HG03039 (cell line): ENCODE measurements at regions not wholly inside any gene's neighbourhood (a gene's known extent, or its start where the extent isn't known, plus 50 kb on each side); places are given as distances from the start of the nearest gene placed in this dataset.

ENCODE experiments used
- ATAC-seq: cut with Tn5 transposase; IDR thresholded peaks from one replicate; pipeline ENCODE4 v1.9.1; 2021; ENCODE audit warnings: mild to moderate bottlenecking, moderate library complexity; ENCODE audit not compliant: unreplicated experiment

- ATAC-seq, result no peak
Observed at GRCh38 chr16:51039638-51040331, 111.3 kb downstream of the SALL1 start.

DNA sequence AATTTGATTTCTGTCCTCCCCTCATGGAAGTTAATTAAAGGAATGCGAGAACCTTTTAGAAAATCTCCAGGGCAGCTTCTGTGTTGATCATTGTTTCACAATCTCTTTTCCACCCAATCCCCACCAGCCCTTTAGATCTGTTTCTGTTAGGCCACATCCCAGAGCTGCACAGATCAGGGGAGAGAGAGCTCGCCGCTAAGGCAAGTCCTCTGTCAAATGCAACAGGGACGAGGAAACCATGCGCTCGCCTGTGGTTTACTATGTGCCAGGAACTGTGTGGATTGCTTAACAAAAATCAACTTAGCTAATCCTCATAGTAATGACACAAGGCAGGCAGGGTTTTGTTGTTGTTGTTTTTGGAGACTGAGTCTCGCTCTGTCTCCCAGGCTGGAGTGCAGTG is 115.4 kb downstream of the SALL1 start:
- no peak for ATAC-seq

DNA sequence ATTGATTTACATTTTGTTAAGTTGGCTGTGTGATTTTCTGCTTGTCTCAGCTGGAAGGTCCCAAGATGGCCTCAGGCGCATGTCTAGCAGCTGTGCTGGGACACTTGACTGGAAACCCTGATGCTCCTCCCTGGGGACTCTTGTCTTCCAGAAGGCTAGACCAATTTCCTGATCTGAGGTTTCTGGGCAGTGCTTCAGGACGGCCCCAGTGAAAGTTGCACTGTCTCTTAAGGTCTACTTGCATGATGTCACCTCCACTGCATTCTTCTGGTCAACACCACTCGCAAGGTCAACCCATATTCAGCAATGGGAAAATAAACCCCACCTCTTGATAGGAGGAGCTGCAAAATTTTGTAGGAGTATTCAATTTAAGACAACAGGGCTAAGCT is 116.0 kb downstream of the SALL1 start:
- ATAC-seq, result no peak

- ATAC-seq, result no peak
Observed at GRCh38 chr16:51034481-51035109, 116.5 kb downstream of the SALL1 start.

DNA sequence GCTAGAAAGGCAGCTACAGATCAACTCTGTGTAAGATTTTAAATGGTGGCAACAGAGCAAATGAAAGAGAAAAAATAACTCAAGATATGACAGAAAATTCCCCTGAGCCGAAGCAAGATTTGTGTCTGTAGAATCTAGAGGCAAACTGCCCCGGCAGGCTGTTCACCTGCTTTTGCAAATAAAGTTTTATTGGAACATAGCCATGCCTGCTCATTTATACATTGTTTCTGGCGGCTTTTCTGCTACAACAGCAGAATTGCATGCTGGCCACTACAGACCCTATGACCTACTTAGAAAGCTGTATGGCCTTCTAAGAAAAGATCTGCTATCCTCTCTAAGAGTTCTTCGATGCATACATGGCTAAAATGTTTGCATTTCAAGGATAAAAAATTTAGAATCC is 119.5 kb downstream of the SALL1 start:
- no peak for ATAC-seq

- ATAC-seq, result no peak
Observed at GRCh38 chr16:51030516-51030915, 120.6 kb downstream of the SALL1 start.

DNA sequence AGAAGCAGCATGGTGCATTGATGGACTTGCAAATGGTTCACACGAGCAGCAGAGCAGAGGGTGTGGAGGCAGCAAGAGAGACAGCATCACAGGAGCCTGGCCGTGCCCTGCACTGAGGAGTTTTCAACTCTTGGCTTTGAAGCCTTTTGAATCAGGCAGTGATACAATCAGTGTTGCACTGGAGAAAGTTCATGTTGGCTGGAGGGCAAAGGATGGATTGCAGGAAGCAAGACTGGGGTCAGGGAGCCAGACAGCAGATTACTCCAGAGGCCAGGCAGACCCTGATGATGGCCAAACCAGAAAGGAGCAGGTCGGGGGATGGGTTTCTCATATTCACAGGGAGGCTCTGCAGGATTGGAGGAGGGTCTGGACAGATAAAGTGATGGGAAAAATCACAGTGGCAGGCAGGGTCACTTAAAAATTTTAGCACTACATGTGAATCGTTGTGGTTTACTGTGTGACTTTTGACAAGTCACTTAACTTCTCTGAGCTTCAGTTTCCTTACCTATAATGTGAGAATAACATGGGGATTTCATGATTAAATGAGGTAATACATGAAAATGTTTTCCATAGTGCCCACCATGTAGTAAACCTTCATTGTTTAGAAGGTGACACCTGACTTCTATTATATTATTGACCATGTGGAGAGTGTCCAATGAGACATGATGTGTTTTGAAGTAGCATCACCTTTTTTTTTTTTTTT is 125.3 kb downstream of the SALL1 start:
- no peak for ATAC-seq

DNA sequence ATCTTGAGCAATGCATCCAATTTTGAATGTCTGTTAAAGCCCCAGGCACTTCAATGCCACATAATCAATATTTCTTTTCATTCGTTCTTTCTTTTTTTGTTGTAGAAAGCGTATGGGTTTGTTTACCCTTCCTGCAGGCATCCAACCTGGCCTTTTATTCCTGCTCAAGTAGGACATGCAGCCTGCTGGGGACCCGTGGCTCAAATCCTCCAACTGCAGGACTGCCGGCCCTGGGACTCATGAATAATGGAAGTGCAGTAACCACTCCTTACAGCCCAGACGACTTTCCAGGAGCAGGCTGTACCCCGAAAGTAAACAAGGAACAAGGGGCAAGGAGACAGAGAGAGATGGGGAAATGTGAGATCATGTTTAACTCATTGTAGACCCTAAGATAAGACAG is 126.4 kb downstream of the SALL1 start:
- no peak for ATAC-seq

- no peak for ATAC-seq
Observed at GRCh38 chr16:51022955-51023354, 128.1 kb downstream of the SALL1 start.

DNA sequence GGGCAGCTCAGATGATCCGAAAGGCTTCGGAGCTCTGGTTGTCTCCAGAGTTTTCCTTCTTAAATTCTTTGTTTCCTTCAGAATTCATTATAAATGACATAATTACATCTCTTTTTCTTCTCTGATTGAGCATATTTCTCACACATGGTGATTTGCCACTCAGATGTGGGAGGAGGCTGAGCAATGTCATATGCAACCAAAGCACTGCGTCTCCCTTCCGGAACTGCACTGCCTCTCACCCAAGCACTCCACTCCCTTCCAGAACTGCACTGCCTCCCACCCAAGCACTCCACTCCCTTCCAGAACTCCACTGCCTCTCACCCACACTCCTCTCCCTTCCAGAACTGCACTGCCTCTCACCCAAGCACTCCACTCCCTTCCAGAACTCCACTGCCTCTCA is 131.5 kb downstream of the SALL1 start:
- ATAC-seq, result no peak

DNA sequence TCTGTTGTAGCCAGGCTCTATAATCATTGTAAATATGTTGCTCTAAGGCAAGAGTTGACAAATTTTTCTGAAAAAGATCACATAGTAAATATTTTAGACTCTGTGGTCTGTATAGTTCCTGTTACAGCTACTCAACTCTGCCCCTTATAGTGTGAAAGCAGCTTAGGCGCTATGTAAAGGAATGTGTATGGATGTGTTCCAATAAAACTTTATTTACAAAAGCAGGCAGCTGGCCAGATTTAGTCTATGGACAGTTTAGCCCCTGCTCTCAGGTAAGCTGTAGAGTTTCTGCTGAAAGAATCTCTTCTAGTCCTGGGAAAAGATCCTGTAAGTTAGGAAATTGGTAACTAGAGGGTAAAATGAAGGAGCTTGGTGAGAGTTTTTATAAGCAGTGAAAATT is 133.1 kb downstream of the SALL1 start:
- ATAC-seq, result no peak

- no peak for ATAC-seq
Observed at GRCh38 chr16:51012396-51012795, 138.7 kb downstream of the SALL1 start.

DNA sequence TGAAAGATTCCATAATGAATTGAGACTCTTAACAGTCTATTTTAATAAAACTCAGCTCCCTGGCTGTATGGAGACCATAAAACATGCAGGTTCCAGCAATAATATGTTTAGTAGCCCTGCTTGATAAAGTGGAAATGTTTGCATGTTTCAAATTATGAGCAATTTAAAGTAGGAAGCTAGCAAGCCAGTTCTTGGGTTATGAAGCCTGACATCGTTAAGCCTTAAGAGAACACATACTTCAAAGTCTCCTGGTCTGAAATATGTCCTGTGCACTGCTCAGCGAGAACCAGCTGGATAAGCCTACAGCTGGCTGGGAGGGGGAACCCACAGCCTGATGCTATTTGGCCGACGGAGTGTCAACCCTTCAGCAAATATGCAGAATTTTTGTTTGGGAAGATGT is 140.3 kb downstream of the SALL1 start:
- no peak for ATAC-seq

DNA sequence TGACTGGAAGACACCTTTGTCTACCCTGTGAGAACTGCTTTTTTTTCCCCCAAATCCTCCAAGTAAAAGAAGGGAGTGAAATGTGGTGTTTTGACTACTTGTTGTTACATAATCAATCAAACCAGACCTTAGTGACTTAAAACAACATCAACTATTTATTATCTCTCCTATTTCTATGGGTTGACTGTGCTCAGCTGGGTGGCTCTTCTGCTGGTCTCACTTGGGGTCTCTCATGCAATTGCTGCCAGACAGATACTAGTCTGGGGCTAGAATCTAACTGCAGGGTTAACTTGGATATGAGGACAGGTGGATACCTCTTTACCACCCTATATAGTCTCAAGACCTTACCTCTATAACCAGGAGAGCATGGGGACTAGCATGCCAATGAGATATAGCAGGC is 141.3 kb downstream of the SALL1 start:
- no peak for ATAC-seq

- no peak for ATAC-seq
Observed at GRCh38 chr16:51009359-51009758, 141.7 kb downstream of the SALL1 start.

GRCh38 chr16:51008607-51009006 is 142.5 kb downstream of the SALL1 start:
- no peak for ATAC-seq

GRCh38 chr16:51008037-51008436 is 143.0 kb downstream of the SALL1 start:
- ATAC-seq, result no peak

DNA sequence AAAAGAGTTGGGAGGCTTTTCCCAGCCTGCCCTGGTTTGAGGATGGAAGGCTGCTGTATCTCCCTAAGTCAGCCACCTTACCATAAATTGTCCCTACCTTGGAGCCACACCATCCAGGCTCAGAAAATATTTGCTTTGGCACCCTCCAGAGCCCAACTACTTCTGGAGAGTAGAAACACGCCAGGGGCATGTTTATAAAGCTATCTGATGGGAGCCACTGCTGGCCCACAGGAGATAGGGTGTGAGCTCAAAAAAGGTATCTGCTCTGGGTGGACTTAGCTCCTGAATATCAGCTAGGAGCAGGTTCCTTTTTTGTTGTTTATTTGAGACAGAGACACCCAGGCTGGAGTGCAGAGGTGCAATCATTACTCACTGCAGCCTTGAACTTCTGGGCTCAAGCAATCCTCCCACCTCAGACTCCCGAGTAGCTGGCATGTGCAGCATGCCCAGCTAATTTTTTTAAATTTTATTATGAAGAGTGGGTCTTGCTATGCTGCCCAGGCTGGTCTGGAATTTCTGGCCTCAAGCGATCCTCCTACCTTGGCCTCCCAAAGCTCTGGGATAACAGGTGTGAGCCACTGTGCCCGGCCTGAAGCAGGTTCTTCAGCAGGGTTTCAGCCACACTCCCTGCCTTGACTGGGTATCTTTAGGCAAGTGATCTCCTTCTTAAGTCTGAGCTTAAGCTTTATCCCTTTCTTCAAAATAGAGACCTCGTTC is 147.1 kb downstream of the SALL1 start:
- no peak for ATAC-seq

DNA sequence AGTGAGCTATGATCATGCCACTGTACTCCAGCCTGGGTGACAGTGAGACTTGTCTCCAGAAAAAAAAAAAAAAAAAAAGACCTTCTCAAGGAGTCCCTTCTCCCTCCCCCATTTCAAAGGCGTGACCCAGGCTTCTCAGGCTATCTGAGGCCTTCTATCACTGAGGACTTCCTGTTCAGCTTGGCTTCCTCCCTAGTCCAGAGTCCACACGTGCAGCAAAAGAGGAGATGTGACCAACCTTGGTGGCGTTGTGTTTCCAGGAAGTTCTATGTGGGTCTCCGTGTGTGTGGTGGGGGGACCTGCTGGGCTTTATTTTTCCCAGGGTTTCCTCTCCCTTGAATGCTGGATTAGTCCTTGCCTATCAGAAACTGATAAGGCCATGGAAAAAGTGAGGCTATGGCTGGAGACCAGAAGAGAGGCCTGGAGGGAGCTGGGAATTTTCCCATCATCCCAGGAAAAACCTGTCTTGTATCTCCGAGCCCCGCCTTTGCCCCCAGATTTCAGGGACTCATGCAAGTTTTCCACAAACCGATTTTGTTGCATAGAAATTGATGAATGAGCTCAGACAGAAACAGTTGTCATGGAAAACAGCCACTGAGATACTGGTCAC is 148.1 kb downstream of the SALL1 start:
- no peak for ATAC-seq

DNA sequence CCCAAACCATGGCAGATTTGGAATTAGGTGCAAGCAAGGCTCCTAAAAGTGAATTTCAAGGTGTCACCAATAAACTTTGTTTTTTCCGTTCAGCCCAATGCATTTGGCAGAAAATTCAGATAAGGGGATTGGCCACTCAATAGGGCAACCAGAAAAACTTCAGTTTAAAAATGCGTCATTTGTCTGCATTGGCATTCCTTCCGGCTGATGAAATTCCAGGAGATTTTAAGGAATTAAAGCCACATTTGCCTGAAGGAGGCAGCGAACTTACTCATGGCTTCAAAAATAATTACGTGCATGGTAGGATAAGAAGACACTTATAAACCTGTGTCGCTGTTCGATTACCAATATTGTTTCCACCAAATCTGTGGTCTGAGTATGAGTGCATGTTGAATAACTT is 151.9 kb downstream of the SALL1 start:
- no peak for ATAC-seq

DNA sequence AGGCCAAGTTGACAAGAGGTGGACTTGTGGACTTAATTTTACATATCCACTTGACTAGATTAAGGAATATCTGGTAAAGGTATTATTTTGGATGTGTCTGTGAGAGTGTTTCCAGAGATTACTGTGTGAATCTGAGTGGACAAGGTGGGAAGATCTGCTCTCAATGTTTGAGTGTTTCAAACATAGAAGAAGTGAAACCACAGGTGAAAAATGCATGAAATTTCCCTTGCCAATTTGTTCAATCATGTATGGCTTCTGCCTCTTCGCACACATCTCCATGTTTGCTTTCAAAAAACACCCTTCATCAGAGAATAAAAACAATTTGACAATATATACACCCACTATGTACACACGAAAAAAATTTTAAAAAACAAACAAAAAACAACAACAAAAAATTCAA is 152.7 kb downstream of the SALL1 start:
- ATAC-seq, result no peak
